CD4-positive, alpha-beta T cell treated with Interleukin-6 for 4 hours (primary cell): ENCODE measurements at regions not wholly inside any gene's neighbourhood (a gene's known extent, or its start where the extent isn't known, plus 50 kb on each side); places are given as distances from the start of the nearest gene placed in this dataset.
"Not testable (repeated sequence)": the region's sequence is repeated elsewhere in the genome, so short reads cannot be mapped to it uniquely, and the experiment has no call there.

Source experiments
- DNase-seq: peaks from one replicate; pipeline ENCODE4 v3.0.0-alpha.2; 2020; ENCODE audit warnings: mixed read lengths

DNA sequence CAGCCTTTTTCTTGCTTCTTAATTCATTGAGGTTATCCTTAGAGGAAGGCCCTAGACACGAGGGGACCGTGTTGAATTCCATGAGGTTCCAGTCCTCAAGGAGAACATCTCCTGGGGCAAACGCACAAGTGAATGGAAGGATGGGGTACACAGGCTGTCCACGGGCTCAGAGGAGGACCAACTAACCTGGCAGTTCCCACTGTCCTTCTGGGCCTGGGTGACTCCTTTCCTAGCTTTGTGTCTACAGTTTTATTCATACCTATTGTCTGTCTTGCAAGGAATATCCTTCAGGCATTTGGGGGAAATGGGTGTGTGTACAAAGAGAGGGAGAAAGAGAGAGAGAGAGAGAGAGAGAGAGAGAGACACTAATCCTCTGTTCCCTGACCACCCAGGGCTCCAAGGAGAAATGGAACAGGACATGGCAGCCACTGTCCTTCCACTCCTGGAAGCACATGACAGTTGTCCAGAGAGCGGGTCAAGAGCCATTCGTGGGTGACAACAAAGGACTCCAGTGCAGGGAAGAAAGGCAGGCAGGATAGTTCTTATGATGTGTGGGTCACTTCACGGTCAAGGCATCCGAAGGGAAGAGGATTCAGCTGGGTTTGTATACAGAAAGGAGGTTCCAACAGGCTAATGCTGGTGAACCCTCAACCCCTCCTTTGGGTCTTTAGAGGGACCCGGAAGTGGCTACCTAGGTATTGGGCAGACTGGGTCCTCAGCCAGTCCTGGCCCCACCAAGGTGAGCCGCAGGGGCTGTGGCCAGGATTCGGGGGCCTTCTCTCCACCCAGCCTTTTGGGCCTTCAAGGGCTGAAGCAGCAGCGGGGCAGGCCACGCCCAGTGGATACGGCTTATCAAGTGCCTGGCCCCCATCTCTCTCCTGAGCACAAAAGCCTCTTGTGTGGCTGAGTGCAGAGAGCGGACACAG lies 150.6 kb downstream of the MYCN start:
- DNase-seq = no peak

DNA sequence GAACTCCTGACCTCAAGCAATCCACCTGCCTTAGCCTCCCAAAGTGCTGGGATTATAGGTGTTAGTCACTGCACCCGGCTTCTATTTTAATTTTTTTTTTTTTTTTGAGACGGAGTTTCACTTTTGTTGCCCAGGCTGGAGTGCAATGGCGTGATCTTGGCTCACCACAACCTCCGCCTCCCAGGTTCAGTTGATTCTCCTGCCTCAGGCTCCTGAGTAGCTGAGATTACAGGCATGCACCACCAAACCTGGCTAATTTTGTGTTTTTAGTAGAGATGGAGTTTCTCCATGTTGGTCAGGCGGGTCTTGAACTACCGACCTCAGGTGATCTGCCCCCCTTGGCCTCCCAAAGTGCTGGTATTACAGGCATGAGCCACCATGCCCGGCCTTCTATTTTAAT lies 149.1 kb downstream of the MYCN start:
- not testable (repeated sequence) for DNase-seq

DNA sequence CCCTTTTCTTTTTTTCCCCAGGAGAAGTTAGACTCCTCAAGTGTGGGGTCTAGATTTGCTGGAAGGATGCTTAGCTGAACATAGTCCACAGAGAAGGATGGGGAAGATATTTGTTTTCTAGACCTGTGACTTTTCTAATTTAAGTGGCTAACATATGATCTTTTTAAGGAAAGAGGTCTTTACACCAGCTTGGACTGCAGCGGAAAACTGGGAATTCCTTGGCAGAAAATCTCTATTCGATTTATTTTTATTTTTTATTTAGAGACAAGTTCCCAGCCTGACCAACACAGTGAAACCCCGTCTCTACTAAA lies 148.4 kb downstream of the MYCN start:
- DNase-seq = no peak

DNA sequence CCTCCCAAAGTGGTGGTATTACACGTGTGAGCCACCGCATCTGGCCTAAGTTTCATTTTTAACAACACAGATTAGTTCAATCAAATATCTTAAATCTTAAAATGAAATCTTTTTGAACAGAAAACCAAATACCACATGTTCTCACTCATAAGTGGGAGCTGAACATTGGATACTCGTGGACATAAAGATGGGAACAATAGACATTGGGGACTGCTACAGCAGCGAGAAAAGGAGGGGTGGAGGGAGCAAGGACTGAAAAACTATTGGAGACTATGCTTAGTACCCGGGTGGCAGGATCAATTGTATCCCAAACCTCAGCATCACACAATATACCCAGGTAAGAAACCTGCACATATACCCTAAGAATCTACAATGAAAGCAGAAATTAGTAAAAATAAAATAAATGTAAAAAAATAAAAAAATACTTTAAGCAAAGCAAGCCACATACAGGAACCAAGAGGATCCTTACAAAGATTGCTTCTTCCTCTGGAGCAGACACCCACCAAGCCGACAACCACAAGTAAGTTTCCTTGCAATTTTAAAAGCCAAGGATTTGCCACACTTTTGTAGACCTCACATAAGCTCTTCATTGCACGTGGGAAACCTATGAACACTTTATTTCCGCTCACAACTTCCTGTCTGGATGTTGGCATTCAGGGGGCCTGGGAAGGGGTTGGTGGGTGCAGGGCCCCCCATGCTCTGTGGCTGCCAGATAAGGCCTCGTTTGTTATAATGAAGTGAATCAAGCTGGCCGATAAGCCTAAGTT lies 147.9 kb downstream of the MYCN start:
- DNase-seq = no peak

DNA sequence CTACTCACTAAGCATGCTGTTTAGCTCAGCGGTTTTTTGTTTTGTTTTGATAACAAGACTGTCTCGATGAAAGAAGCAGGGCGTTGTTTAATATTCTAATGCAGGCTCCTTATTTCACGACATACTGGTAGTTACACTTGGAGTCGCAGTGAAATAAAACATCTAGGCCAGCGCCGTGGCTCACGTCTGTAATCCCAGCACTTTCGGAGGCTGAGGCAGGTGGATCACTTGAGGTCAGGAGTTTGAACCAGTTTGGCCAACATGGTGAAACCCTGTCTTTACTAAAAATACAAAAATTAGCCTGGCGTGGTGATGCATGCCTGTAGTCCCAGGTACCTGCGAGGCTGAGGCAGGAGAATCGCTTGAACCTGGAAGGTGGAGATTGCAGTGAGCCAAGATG lies 145.8 kb downstream of the MYCN start:
- not testable (repeated sequence) for DNase-seq

DNA sequence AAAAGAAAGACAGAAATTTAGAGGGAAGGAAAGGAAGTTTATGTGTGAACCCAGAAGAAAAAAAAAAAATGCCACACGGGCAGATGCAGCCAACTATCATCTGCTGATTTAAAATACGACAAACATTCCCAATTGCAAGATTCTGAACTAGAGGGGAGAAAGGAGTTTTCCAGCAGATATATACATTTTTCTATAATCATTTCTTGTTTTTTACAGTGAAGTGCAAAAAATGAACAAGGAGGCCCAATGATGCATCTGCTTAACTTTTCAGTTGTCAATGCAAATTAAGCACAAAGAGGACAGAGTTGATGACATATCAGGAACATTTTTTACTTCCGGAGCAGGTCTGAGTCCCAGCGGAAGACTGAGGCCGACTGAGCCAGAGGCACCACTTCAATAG lies 144.7 kb downstream of the MYCN start:
- DNase-seq = no peak

DNA sequence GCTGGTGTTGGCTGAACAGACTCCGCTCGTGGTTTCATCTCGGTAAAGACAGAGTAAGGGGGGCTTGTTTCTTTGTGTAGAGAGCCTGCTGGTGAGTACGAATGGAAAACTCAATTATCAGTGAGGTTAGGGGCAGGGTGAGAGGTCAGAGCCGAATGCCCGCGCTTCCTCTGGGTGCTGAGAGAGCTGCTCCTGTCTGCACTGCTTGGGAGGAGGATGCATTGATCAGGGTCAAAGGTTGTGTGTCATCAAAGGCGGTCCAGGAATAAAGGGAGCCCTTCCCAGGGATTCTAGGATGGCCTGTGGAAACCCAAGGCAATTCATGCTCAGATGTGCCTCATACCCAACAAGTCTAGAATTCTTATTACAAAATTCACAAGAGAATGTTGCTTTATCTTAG lies 143.9 kb downstream of the MYCN start:
- DNase-seq = no peak

DNA sequence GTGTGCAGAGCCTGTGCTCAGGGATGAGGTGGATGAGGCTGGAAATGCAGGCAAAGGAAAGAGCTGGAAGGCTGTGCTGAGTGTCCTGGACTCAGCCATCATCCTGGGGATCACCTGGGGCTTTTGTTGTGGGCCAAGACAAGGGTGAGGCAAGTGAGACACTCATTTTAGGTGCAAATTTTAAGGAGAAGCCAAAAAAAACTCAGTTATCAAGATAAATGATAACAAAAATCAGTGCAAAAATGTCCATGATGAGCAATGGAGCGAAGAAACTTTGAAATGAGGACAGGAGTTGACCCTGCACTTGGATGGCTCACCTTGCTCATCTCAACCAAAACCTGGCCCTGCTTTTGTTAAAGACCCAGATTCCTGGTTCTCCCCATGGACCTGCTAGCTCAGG lies 141.9 kb downstream of the MYCN start:
- DNase-seq = no peak

DNA sequence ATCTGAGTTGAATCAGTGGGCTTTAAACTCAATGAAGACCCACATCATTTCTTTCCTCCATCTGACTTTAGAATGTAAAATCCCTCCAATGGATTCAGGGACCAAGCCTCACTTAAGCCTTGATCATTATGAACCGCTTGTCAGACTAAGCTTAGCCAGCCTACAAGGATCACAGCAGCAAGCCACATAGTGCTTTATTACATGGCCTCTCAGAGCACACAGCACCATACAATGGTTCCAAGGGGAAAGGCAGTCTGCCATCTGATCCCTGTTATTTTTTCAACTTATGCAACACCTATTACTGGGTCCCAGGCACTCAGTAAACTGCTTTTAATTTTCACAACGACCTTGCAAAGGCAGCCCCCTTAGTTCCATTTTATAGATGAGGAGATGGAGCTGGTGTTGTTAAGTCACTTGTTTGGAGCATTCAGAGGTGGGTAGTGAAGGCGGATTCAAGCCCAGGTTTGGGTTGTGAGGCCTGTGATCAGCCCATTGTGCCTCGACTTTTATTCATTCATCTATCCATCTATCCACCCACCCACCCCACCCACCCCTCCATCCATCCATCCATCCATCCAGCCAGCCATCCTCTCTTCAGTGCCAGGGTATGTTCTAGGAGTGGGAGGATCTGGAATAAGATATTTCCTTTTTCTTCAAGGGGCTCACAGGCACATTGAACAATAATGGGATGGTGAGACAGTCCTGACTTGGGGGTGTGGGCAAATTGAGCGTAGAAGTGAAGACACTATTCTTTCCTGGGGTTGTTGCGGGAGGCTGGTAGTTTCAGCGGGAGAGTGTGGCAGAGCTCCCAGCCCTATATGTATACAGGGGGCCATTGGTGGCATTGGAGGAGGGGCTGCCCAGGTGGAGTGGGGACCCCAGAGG lies 141.2 kb downstream of the MYCN start:
- DNase-seq = no peak

DNA sequence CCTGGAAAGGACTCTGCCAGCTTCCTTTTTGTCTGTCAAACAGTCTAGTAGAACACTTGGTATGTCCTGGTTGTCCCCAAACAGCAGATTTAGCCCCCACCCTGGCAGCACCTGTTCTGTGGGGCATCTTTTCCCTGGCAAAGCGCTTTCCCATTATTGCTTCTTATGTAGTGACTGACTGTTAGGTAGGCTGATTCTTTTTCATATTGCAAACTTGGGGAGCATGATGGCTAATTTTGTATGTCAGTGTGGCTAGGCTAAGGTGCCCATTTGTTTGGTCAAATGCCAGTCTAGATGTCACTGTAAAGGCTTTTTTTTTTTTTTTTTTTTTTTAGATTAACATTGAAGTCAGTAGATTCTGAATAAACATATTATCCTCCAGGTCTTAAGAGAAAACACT lies 140.2 kb downstream of the MYCN start:
- no peak for DNase-seq

DNA sequence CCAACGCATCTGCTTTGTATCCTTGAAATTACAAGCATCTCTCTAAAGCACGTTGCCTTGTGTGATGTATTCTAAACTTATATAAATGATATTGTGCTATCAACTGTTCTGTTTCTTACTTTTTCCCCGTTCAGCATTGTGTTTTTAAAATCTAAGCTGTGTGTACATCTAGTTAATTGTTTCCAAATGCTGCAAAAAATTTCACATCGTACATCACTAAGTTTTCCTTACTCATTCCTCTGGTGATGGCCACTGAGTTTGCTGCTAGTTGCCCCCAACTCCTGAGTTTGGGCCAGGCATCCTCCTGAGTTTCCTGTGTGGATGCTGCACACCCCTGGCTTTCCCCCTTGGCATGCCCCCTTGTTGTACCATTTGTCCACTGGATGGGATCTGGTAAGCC lies 139.7 kb downstream of the MYCN start:
- no peak for DNase-seq

DNA sequence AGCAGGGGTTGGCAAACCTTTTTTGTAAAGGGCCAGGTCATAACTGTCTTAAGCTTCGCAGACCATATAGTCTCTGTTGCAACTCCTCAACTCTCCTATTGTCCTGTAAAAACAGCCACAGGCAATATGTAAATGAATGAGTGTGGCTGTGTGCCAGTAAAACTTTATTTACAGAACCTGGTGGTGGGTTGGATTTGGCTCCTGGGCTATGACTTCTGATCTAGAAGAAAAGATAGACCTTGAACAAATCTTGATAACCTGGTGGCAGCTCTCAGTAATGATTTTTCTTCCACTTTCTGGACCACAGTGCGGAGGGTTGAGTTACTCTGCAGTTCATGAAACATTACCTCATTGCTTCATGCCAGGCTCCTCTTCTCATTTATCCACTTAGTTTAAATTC lies 139.3 kb downstream of the MYCN start:
- no peak for DNase-seq

DNA sequence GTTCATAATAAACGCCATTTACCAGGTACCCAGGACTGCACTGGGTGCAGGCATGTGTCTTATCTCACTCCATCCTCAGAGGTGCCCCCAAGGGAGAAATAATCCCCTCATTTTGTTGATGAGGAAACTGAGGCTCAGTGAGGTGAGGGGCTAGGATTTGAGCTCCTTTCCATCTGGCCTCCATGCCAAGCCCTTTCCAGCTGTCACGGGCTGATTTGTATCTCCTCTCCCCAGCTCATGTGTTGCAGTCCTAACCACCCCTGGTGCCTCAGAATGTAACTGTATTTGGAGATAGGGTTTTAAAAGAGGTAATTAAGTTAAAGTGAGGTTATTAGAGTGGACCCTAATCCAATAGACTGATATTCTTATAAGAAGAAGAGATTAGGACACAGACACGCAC lies 137.3 kb downstream of the MYCN start:
- no peak for DNase-seq

DNA sequence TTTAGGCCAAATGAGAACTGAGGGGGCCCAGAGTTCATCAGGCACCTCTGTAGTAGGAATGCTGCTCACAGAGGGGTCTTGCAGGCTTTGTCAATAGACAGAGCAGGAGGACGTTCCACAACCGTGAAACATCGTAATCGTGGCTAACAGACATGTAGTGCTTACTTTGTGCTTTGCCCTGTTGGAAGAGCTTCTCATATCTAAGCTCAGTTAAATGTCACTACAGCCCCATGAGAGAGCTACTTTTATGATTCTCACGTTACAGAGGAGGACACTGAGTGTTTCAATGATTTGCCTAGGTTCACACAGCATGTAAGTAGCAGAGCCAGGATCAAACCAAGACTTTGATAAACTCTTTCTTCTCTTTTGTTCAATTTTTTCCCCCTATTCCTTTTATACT lies 136.6 kb downstream of the MYCN start:
- no peak for DNase-seq

DNA sequence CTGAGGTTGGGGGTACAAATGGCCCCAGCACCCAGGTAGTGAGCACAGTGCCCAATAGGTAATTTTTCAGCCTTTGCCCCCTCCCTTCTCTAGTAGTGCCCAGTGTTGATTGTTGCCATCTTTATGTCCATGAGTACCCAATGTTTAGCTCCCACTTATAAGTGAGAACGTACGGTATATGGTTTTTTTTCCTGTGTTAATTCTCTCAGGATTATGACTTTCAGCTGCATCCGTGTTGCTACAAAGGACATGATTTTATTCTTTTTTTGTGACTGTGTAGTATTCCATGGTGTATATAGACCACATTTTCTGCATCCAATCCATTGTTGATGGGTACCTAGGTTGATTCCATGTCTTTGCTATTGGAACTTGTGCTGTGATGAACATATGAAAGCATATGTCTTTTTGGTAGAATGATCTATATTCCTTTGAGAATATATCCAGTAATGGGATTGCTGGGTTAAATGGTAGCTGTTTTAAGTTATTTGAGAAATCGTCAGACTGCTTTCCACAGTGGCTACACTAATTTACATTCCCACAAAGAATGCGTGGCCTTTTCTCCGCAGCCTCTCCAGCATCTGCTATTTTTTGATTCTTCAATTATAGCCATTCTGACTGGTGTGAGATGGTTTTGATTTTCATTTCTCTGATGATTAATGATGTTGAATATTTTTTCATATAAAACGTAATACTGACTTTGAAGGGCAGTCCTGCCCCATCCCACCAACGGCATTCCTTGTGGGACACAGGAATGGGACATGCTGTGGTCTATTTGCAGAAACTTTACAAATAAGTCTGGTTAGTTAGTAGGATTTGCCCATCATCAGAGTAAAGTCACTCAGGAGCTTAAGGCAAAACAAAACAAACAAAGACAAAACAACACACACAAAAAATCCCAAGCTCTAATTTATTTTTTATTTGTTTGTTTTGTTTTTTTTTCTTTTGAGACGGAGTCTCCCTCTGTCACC lies 135.0 kb downstream of the MYCN start:
- DNase-seq = no peak

DNA sequence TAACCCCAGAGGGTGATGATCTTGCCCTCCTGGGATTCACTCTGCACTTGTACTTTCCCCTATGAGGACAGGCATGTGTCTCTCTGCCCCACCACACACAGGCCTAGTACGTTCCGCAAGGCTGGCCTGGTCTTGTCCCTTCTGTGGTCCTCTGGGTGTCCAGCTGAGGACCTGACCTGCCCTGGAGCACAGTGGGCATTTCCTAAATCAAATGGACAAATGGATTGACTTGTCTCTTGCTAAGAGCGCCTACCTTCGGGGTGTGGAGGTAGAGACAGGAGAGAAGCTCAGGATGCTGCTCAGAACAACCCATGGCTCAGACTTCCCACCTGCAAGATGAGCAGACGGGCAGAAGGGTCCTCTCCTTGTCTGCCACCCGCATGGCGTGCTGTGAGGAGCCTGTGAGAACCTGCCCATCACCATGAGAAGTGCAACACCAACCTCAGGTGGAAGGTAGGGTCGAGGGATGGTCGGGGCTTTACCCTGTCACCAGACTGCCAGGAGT lies 133.6 kb downstream of the MYCN start:
- no peak for DNase-seq

DNA sequence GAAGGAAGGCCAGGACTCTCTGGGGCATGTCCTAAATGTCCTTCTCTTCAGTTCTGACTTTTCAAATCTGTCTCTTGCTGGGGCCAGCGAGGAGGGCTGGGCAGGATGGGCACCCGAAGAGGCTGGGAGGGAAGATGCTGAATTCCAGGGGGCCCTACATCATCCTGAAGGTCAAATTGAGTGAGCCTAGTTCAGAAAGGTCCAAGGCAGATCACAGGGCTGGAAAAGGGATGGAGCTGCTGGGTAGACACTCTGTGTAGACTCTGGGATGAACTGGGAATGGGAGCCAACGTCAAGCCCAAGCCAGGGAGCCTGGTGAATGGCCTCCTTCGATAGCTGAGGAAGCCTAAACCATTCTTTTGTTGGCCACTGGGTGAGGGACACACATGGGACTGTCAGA lies 133.1 kb downstream of the MYCN start:
- no peak for DNase-seq

DNA sequence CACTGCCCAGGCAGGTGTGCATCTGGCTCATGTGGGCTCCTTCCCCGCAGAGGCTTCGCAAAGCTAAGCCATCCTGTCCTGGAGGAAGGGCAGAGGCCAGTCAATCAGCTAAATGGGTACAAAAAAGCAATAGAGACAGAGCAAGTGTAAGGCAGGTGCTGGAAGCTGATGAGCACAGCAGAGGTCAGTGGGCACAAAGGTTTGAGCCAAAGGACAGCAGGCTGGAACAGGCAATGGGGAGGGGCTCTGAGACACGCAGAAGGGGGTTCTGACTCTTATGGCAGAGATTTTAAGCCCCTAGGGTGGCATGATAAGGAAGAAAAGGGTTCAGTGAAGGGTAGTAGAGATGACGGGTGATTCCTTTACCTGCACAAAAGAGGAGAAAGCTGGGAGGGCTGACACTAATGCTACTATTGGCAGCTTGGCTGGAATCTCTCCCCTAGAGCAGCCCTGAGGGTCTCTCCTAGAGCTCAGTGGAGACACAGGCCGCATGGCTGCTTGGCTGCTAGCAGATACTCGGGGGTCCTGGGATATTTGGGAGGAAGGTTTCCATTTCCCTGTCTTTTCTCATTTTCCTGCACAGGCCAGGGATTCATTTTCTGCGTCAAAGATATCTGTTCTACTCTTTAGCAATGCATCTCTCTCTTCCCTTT lies 132.4 kb downstream of the MYCN start:
- DNase-seq = no peak

DNA sequence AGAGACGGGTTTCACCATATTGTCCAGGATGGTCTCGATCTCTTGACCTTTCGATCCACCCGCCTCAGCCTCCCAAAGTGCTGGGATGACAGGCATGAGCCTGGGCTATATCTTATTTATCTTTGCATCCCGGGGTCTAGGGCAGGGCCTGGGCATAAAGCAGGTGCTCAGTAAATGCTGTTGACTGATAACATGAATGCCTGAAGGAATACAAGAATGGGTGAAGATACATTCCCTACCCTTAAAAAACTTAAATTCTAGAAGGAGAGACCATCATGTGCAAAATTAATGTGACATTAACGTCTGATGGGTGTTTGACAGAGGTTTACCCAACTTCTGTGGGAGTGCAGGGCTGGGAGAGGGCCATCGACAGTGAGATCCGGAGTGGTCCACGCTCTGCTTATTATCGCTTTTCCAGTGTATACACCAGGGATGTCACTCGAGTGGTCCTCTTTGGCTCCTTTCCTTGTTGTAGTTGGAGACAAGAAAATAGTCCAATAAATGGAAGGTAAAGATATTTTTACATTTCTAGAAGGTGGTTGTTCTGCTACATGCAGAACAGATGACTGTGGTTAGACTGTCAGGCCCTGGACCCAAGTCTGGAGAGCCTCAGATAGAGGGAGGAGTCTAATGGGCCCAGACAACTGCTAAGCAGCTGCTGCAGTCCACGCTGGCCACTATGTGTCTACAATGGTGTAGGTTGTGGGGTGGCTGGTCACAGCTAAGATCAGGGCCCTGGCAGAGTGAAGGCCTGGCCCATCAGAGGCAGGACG lies 131.7 kb downstream of the MYCN start:
- DNase-seq = no peak

DNA sequence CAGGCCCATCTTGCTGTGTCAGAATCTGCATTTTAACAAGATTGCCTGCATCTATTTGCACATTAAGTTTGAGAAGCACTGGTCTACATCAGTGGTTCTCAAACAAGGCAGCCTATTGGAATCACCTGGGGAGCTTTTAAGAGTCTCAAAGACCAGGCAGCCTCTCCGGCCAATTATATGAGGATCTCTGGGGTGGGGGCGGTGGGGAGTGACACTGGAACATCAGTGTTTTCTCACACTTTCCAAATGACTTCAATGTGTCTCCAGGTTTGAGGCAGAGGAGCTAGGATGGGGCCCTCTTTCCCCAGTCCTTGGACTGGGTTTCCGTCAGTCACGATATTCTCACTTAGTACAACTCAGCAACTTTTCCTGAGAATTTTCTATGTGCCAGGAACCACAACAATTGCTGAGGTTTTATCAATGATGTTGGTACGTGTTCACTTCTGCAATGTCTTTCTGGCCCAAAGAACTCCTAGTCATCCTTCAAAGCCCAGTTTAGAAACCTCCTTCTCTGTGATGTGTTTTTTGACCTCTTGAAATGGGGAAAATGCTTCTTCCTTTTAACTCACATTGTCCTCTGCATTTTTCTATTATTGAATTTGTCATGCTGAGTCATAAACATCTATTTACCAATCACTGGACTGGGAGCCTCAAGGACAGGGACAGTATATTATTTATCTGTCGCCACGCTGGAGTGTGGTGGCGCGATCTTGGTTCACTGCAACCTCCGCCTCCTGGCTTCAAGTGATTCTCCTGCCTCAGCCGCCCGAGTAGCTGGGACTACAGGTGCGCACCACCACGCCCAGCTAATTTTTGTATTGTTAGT lies 130.9 kb downstream of the MYCN start:
- no peak for DNase-seq
